K562 (cell line): ENCODE measurements at regions not wholly inside any gene's neighbourhood (a gene's known extent, or its start where the extent isn't known, plus 50 kb on each side); places are given as distances from the start of the nearest gene placed in this dataset.

Source experiments
- ATAC-seq: fragments of 200-7000 bp; cut with Tn5 transposase; 3 replicates; pipeline ENCODE4 v1.9.1; 2020; ENCODE audit warnings: moderate library complexity
- BruUV-seq: library from RNA; stranded (reverse); fragments of 400-500 nt; replicated peaks from 2 replicates; lab custom pipeline; 2021; lab: Mats Ljungman, UMichigan
- CTCF ChIA-PET: fragments of 300-600 bp; formaldehyde crosslinking; extraction: SDS; loops from one replicate; lab custom pipeline; 2021; ENCODE audit warnings: low intra/inter-chr PET ratio; lab: Yijun Ruan, JAX
- POLR2A ChIA-PET: fragments of 300-600, 350-650 bp; sonication (Branson Sonifier 250); formaldehyde crosslinking; extraction: SDS; loops from one replicate; lab custom pipeline; 2021; ENCODE audit warnings: antibody characterized with exemption, inconsistent platforms; lab: Yijun Ruan, JAX
- DNase-seq, 4 experiments: peaks; one replicate each; pipeline versions ENCODE4 v3.0.0 to v3.0.0-alpha.2; 2011 to 2018; ENCODE audit warnings: low spot score in 3 of 4, mixed read lengths in 3 of 4; ENCODE audit errors: extremely low read depth in 1 of 4
- FAIRE-seq: peaks from 2 replicates; lab custom pipeline; 2011; peaks lifted over from hg19 to GRCh38; lab: Jason Lieb, UNC
- H2AFZ ChIP-seq: 2 replicates; pipeline ENCODE4 v1.6.0; 2011; ENCODE audit warnings: low read depth, low read length, control low read depth, inconsistent platforms
- H3K27ac ChIP-seq: fragments of 200-600 bp; 3 replicates; pipeline ENCODE4 v1.8.0; 2011; ENCODE audit warnings: low read depth, mild to moderate bottlenecking, control low read depth, inconsistent platforms, low read length, moderate library complexity, mixed read lengths; ENCODE audit errors: extremely low read depth
- H3K27me3 ChIP-seq, 2 experiments: fragments of 300-600 bp in 1 of 2; 2 replicates in 1 of 2; 3 replicates in 1 of 2; pipeline versions ENCODE4 v1.6.0 to v1.8.0; 2011; ENCODE audit warnings: inconsistent platforms in 2 of 2, low read length in 2 of 2, mild to moderate bottlenecking in 1 of 2, mixed read lengths in 1 of 2, moderate library complexity in 1 of 2; ENCODE audit not compliant: control insufficient read depth in 2 of 2, insufficient read depth in 2 of 2
- H3K36me3 ChIP-seq: fragments of 300-600 bp; 3 replicates; pipeline ENCODE4 v1.8.0; 2011; ENCODE audit warnings: mild to moderate bottlenecking, low read length, inconsistent platforms; ENCODE audit not compliant: control insufficient read depth, insufficient read depth
- H3K4me1 ChIP-seq, 2 experiments: fragments of 200-600 bp in 1 of 2; replicated peaks in 1 of 2; 2 replicates in 1 of 2; 3 replicates in 1 of 2; pipeline versions ENCODE4 v1.5.1 to v1.8.0; 2011; ENCODE audit warnings: inconsistent platforms in 2 of 2, low read length in 2 of 2, mild to moderate bottlenecking in 1 of 2, mixed read lengths in 1 of 2, moderate library complexity in 1 of 2; ENCODE audit not compliant: control insufficient read depth in 2 of 2, insufficient read depth in 2 of 2
- H3K4me2 ChIP-seq: 2 replicates; pipeline ENCODE4 v1.6.1; 2011; ENCODE audit warnings: low read length, control low read depth, inconsistent platforms, mixed read lengths; ENCODE audit not compliant: insufficient read depth
- H3K4me3 ChIP-seq: fragments of 200-600 bp; sonication (generic), shearing (Covaris generic); 2 replicates; pipeline ENCODE4 v1.5.1; 2016; ENCODE audit warnings: control low read depth, inconsistent platforms
- H3K79me2 ChIP-seq: fragments of 200-600 bp; 3 replicates; pipeline ENCODE4 v1.8.0; 2011; ENCODE audit warnings: low read length, inconsistent platforms; ENCODE audit not compliant: control insufficient read depth, insufficient read depth
- H3K9ac ChIP-seq, 2 experiments: 2 replicates each; pipeline versions ENCODE4 v1.6.0 to v1.6.1; 2011; ENCODE audit warnings: low read depth in 2 of 2, low read length in 2 of 2, control low read depth in 1 of 2, inconsistent platforms in 1 of 2, mild to moderate bottlenecking in 1 of 2, mixed read lengths in 1 of 2; ENCODE audit not compliant: insufficient read depth in 1 of 2
- H3K9me1 ChIP-seq: one replicate; pipeline ENCODE4 v1.6.0; 2011; ENCODE audit warnings: inconsistent platforms, mild to moderate bottlenecking, low read length, moderate library complexity; ENCODE audit not compliant: control insufficient read depth, insufficient read depth
- H3K9me3 ChIP-seq: replicated peaks from 2 replicates; pipeline ENCODE4 v1.5.1; 2011; ENCODE audit warnings: low read depth, low read length, inconsistent platforms; ENCODE audit not compliant: control insufficient read depth, insufficient read depth
- H4K20me1 ChIP-seq: replicated peaks from 2 replicates; pipeline ENCODE4 v1.6.1; 2011; ENCODE audit warnings: low read length, inconsistent platforms, mixed read lengths; ENCODE audit not compliant: control insufficient read depth, insufficient read depth
- DDX20 ChIP-seq: fragments of 450-650 bp; IDR thresholded peaks from 2 replicates; pipeline ENCODE4 v1.6.1; 2016; ENCODE audit warnings: missing genetic modification characterization, low read depth, mild to moderate bottlenecking, missing compliant biosample characterization, moderate library complexity
- FOXA1 ChIP-seq: fragments of 450-650 bp; IDR thresholded peaks from 2 replicates; pipeline ENCODE4 v1.6.1; 2016; ENCODE audit warnings: mild to moderate bottlenecking, borderline replicate concordance
- GATAD2A ChIP-seq: fragments of 450-650 bp; IDR thresholded peaks from 2 replicates; pipeline ENCODE4 v1.6.1; 2017
- MBD2 ChIP-seq: sonication (generic); IDR thresholded peaks from 2 replicates; pipeline ENCODE4 v1.6.1; 2016; ENCODE audit warnings: low read depth, borderline replicate concordance
- PCBP1 ChIP-seq: fragments of 200-400 bp; formaldehyde crosslinking; IDR thresholded peaks from 2 replicates; pipeline ENCODE4 v1.6.1; 2018; ENCODE audit warnings: mild to moderate bottlenecking, low read depth, low read length; ENCODE audit not compliant: poor library complexity, severe bottlenecking
- POLR3G ChIP-seq: IDR thresholded peaks from 2 replicates; pipeline ENCODE4 v1.6.1; 2011; ENCODE audit not compliant: insufficient read length, insufficient replicate concordance; ENCODE audit errors: extremely low read depth
- THRA ChIP-seq: fragments of 450-650 bp; IDR thresholded peaks from 2 replicates; pipeline ENCODE4 v1.6.1; 2017; ENCODE audit warnings: mild to moderate bottlenecking, moderate library complexity
- ZNF41 ChIP-seq: fragments of 250-450 bp; sonication (Bioruptor Pico); conservative IDR thresholded peaks from 2 replicates; pipeline ENCODE4 v1.4.0; 2020; ENCODE audit warnings: mild to moderate bottlenecking
- ZNF830 ChIP-seq: fragments of 250-450 bp; sonication (Bioruptor Pico); IDR thresholded peaks from 2 replicates; pipeline ENCODE4 v1.5.0; 2021; ENCODE audit warnings: mild to moderate bottlenecking
- WGBS: fragments of 100-300 bp; shearing (Covaris generic); methylation state at CpG from one replicate; pipeline ENCODE4 v1.1.6; 2016; ENCODE audit warnings: low coverage, mixed read lengths; ENCODE audit not compliant: insufficient coverage; ENCODE audit errors: missing lambda C conversion rate; 5-methylcytosine and 5-hydroxymethylcytosine counted together
- in situ Hi-C: fragments of 300-500 bp; cut with MboI; formaldehyde crosslinking; loops from 4 replicates; pipeline ENCODE4 v1.15.0; 2018; ENCODE audit warnings: inconsistent platforms, mixed read lengths
- intact Hi-C: fragments of 100-400 bp; cut with micrococcal nuclease; formaldehyde crosslinking; loops from 2 replicates; pipeline ENCODE4 v1.14.2; 2022
- TF ChIP-seq, protein P1 (sequence below): fragments of 250-450 bp; sonication (Bioruptor Pico); IDR thresholded peaks from 2 replicates; pipeline ENCODE4 v1.8.0; 2022; ENCODE audit warnings: inconsistent platforms, mild to moderate bottlenecking, moderate library complexity, borderline replicate concordance

DNA sequence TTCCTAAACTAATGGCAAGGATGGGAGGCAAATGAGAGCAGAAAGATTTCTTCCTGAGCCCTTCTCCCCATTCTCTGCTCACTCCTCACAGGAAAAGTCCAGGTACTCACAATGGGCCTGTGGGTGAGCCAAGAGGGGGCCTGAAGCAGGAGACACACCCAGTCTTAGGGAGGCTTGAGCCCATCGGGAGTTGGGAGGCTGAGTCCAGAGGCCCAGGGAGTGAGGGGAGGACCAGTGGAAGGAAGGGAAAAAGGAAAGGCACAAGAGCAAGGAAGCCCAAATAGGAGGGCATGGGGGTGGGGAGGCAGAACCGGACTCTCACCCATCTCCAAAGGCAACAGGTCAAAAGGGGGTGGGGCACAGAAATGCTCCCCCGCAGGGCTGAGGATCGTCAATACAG is 68.1 kb upstream of the CNEP1R1 start:
- Histone ChIP-seq H4K20me1 (no peaks in the 10 kb centered on the region), H3K4me2 (no peak overlapping the region), H3K79me2 (no peaks in the 10 kb centered on the region), H3K27me3 (peaks cover 17 to 56% of the 10 kb centered on the region in 2 experiments), H3K27ac (no peak overlapping the region), H3K4me3 (no peak overlapping the region), H3K4me1 (no peaks in the 10 kb centered on the region; a peak in 1 of 5 replicates), H3K9me3 (no peaks in the 10 kb centered on the region), H2AFZ (no peak overlapping the region), H3K9ac (no peak overlapping the region), H3K9me1 (no peaks in the 10 kb centered on the region), H3K36me3 (no peaks in the 10 kb centered on the region)
- WGBS, result 0% methylated on average over 4 of the region's 4 CpGs
- ChIA-PET CTCF (no interaction called here), POLR2A (no interaction called here)
- no peak for DNase-seq
- ATAC-seq, result no peak
- in situ Hi-C loops, result no loop called here
- FAIRE-seq, result no peak
- TF ChIP-seq POLR3G, result no peak
- TF ChIP-seq ZNF830 (CRISPR knock-in tag), result no peak
- no peak for TF ChIP-seq GATAD2A
- TF ChIP-seq PCBP1, result no peak
- no peak for TF ChIP-seq MBD2
- no peak for TF ChIP-seq FOXA1
- TF ChIP-seq, protein P1, sequence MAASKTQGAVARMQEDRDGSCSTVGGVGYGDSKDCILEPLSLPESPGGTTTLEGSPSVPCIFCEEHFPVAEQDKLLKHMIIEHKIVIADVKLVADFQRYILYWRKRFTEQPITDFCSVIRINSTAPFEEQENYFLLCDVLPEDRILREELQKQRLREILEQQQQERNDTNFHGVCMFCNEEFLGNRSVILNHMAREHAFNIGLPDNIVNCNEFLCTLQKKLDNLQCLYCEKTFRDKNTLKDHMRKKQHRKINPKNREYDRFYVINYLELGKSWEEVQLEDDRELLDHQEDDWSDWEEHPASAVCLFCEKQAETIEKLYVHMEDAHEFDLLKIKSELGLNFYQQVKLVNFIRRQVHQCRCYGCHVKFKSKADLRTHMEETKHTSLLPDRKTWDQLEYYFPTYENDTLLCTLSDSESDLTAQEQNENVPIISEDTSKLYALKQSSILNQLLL (CRISPR knock-in tag), result no peak
- TF ChIP-seq ZNF41 (CRISPR knock-in tag), result no peak
- no peak for TF ChIP-seq THRA
- no peak for TF ChIP-seq DDX20
- BruUV-seq, result no TSS peak
- intact Hi-C loops, result loop anchor here (5.0 kb wide), 1 partner anchor 255 kb away; no protein-coding TSS in a partner anchor
